HCT116 (cell line): ENCODE measurements at regions not wholly inside any gene's neighbourhood (a gene's known extent, or its start where the extent isn't known, plus 50 kb on each side); places are given as distances from the start of the nearest gene placed in this dataset.

Experiments
- ATF3 ChIP-seq: IDR thresholded peaks from 2 replicates; pipeline ENCODE4 v1.6.1; 2012
- CTCF ChIP-seq, 3 experiments: fragments of 200-600 bp in 1 of 3; sonication (generic) in 1 of 3; IDR thresholded peaks in 2 of 3; conservative IDR thresholded peaks in 1 of 3; 2 replicates each; pipeline ENCODE4 v1.5.1; 2012 to 2017; ENCODE audit warnings: low read depth in 2 of 3, low read length in 2 of 3, antibody characterized with exemption in 1 of 3, borderline replicate concordance in 1 of 3, control low read depth in 1 of 3, mild to moderate bottlenecking in 1 of 3, mixed read lengths in 1 of 3, mixed run types in 1 of 3, moderate library complexity in 1 of 3; ENCODE audit not compliant: insufficient read depth in 1 of 3
- EZH2phosphoT487 ChIP-seq: fragments of 200-600 bp; IDR thresholded peaks from 2 replicates; pipeline ENCODE4 v1.6.1; 2018; ENCODE audit warnings: antibody characterized with exemption, borderline replicate concordance
- FOSL1 ChIP-seq: IDR thresholded peaks from 2 replicates; pipeline ENCODE4 v1.6.1; 2012; ENCODE audit warnings: low read depth
- POLR2A ChIP-seq: IDR thresholded peaks from 2 replicates; pipeline ENCODE4 v1.7.0; 2011; ENCODE audit warnings: borderline replicate concordance; ENCODE audit not compliant: insufficient read depth, insufficient read length; ENCODE audit errors: extremely low read depth
- POLR2AphosphoS5 ChIP-seq: IDR thresholded peaks from 2 replicates; pipeline ENCODE4 v1.6.1; 2011; ENCODE audit warnings: mild to moderate bottlenecking, low read depth, low read length, moderate library complexity
- SRF ChIP-seq: IDR thresholded peaks from 2 replicates; pipeline ENCODE4 v1.6.1; 2012; ENCODE audit warnings: low read depth
- YY1 ChIP-seq: IDR thresholded peaks from 2 replicates; pipeline ENCODE4 v1.6.1; 2011; ENCODE audit warnings: low read length, low read depth, moderate library complexity, mild to moderate bottlenecking; ENCODE audit not compliant: insufficient replicate concordance; ENCODE audit errors: extremely low read depth
- ZBTB33 ChIP-seq: IDR thresholded peaks from 2 replicates; pipeline ENCODE4 v1.6.1; 2011; ENCODE audit warnings: mild to moderate bottlenecking, low read length, moderate library complexity; ENCODE audit not compliant: insufficient replicate concordance; ENCODE audit errors: extremely low read depth
- ZFX ChIP-seq: fragments of 450-650 bp; IDR thresholded peaks from 2 replicates; pipeline ENCODE4 v1.6.1; 2017
- ZNF274 ChIP-seq: fragments of 200-500 bp; sonication (Bioruptor generic); IDR thresholded peaks from 2 replicates; pipeline ENCODE4 v1.6.1; 2014; ENCODE audit warnings: mild to moderate bottlenecking, low read depth, low read length, inconsistent platforms

DNA sequence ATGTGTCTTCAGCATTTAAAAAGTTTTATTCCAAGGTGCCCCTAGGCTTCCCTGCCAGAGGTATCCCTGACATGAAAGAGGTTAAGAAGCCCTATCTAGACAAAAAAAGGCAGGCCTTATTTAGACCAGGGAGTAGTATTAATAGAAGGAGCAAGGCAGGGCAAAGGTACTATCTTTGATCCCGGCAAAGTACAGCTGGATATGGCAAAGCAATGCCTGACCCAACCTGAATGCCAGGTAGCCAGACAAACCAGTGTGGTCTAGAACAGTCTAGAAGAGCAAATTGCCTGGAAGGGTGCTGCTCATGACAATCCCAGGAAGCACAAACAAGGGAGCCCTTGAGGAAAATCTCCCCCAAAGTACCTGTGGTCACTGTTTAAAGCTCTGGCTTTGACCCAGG, 62.6 kb upstream of the SYT13 start:
- TF ChIP-seq EZH2phosphoT487 (no peak), CTCF (IDR thresholded peaks at IDR 0.05 in 2 of 3, conservative IDR thresholded peaks at IDR 0.05 in 1 of 3; ENCODE audit: borderline replicate concordance in 1 of 3, insufficient read depth in 1 of 3, low read depth in 2 of 3, low read length in 2 of 3) (no peak), ZNF274 (no peak), ZBTB33 (no peak), YY1 (no peak), FOSL1 (no peak), SRF (no peak), POLR2AphosphoS5 (no peak), POLR2A (no peak), ATF3 (no peak), ZFX (no peak)
